NOMO-1 treated with dmso at 0.1 percent for 144 hours (cell line): ENCODE measurements at regions not wholly inside any gene's neighbourhood (a gene's known extent, or its start where the extent isn't known, plus 50 kb on each side); places are given as distances from the start of the nearest gene placed in this dataset.
"Not testable (repeated sequence)": the region's sequence is repeated elsewhere in the genome, so short reads cannot be mapped to it uniquely, and the experiment has no call there.

ENCODE experiments used
- DNase-seq: peaks from one replicate; lab custom pipeline; 2025; ENCODE audit not compliant: unreplicated experiment; lab: John Stamatoyannopoulos, UW

- DNase-seq: no peak
Observed at GRCh38 chr10:8278099-8278498, 223.6 kb downstream of the GATA3 start.

DNA sequence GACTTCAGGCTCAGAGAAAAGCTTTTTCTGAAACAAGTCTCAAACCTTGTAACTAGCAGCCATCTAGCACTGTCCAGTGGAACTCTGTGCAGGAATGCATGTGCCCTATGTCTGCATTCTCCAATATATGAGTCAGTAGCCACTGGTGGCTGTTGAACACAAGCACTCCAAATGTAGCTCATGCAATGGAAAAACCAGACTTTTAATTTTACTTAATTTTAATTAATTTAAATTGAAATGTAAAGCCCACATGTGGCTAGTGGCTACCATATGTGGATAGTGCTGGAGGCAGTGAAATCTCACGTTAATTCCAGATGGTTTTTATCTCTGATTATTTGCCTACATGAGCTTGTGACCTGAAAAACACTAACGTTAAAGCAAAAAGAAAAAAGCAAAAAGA is 225.1 kb downstream of the GATA3 start:
- DNase-seq: no peak

DNA sequence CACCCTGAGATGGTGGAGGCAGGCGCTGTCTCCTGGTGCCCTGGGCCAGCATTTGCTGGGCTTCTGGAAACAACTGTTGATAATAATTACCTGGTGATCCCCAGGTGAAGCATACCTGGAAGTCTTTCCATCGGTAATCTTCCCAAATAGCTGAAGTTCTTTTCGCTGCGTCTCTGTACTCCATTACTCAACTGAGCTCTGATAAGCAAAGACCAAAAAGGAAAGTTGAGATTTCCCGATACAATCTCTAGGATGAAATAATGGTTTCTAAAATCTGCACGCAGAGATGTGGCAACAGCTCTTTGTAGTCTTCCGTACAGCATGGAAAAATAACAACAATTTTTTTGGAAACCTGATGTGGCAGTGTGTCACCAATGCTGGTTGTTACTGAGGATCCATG is 226.5 kb downstream of the GATA3 start:
- no peak for DNase-seq

DNA sequence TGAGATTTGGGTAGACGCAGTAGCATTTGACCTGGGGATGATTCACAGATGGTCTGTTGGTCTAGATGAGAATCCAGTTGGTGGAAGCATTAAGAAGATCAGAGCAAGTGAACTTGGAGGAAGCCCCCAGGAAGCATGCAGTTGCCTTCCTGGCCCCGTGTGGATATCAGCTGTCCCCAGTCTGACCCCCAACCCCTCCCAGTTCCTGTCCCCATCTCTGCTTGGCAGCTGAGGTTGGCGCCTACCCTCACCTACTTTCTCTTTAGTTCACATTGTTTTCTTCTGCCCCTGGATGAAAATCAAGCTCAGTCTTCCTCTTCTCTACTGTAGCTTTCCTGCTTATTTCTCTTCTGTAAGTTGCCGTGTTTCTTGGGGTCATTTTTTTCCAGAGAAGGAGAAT is 227.9 kb downstream of the GATA3 start:
- no peak for DNase-seq

GRCh38 chr10:8283166-8283905 is 228.8 kb downstream of the GATA3 start:
- no peak for DNase-seq

DNA sequence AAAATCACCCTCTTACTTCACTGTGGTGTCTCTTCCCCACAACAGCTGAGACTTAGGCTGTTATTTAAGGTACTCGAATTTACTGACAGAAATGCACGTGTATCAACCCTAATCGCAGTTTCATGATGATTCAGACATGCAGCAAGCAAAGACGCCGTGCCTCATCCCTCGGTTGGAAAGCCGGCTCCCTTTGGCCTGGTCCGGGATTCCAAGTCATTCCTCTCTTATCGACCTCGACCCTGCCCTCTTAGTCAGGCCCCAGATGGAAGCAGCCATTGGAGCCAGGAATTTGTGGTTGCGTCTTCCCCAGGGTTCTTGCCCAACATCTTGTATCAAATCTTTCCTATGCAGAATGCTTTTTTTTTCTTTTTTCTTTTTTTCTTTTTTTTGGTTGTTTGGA is 229.5 kb downstream of the GATA3 start:
- DNase-seq: no peak

DNA sequence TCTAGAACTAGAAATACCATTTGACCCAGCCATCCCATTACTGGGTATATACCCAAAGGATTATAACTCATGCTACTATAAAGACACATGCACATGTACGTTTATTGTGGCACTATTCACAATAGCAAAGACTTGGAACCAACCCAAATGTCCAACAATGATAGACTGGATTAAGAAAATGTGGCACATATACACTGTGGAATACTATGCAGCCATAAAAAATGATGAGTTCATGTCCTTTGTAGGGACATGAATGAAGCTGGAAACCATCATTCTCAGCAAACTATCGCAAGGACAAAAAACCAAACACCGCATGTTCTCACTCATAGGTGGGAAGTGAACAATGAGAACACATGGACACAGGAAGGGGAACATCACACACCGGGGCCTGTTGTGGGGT is 231.5 kb downstream of the GATA3 start:
- DNase-seq: not testable (repeated sequence)

DNA sequence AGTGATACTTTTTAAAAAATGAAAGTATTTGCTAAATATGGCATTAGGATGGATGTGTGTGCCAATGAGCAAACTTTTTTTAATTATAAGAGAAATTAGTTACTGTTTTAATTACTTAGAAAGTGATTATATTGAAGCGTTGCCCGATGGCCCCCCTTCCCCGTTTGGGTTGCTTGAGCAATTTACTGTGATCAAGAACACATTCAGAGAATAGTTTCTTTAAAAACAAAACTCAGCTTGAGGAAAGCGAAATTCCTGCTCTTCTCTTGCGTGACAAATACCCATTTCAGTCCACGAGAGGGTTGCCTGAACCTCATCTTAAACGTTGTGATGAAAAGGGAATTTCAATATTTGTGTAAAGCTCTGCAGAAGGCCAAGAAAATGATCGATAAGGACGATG is 234.1 kb downstream of the GATA3 start:
- DNase-seq: no peak

- DNase-seq: no peak
Observed at GRCh38 chr10:8289186-8289924, 234.9 kb downstream of the GATA3 start.

GRCh38 chr10:8294779-8295178 is 240.3 kb downstream of the GATA3 start:
- DNase-seq: no peak

GRCh38 chr10:8295311-8295710 is 240.8 kb downstream of the GATA3 start:
- no peak for DNase-seq

DNA sequence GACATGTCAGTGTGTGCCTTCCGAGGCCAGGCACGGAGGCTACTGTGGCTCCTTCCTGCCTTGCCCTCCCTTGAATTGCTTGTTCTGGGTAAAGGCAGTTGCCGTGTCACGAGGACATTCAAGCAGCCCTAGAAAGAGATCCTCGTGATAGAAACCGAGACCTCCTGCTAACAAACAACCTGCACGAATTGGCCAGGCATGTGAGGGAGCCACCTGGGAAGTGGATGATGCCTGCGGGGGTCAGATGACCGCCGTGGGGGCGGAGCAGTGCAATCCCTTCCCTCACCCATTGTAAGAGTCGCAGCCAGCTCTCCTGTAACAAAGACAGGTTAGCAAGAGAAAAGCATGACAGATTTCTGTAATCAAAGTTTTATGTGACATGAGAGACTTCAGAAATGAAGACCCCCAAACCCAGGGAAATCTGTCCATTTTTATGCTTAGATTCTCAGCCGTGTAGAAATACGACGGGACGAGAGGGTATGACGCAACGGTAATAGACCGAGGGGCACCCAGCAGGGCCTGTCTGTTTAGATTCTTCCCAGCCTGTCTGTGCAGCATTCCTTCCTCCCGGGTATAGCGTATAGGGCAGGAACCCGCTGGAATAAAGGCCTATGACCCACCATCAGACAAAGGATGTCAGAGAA is 241.7 kb downstream of the GATA3 start:
- no peak for DNase-seq

DNA sequence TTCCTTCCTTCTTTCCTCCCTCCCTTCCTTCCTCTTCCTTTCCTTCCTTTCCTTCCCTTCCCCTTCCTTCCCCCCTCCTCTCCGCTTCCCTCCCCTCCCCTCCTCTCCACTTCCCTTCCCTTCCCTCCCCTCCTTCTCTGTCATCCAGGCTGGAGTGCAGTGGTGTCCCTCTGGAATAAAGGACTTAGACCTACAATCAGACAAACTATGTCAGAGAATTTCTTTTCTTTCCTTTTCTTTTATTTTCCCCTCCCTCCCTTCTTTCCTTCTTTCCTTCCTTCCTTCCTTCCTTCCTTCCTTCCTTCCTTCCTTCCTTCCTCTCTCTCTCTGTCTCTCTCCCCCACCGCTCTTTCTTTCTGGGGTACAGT is 242.2 kb downstream of the GATA3 start:
- DNase-seq: no peak

GRCh38 chr10:8297107-8297506 is 242.6 kb downstream of the GATA3 start:
- DNase-seq: no peak

DNA sequence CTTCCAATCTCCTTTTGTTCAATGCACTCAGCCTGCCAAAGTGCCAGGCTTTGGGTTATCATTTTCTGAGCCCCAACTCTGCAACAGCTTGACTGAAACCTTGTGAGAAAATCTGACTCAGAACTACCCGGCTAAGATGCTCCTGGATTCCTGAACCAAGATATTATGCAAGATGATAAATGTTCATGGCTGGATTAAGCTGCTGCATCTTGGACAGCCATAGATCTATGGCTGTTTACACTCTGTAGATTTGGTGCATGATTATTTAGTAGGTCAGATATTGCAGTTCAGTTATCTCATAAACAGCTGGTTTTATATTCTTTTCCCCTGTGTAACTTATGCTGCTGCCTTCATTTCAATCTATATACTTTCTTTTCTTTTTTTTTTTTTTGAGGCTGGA is 243.5 kb downstream of the GATA3 start:
- no peak for DNase-seq

- DNase-seq: no peak
Observed at GRCh38 chr10:8298896-8299570, 244.5 kb downstream of the GATA3 start.

DNA sequence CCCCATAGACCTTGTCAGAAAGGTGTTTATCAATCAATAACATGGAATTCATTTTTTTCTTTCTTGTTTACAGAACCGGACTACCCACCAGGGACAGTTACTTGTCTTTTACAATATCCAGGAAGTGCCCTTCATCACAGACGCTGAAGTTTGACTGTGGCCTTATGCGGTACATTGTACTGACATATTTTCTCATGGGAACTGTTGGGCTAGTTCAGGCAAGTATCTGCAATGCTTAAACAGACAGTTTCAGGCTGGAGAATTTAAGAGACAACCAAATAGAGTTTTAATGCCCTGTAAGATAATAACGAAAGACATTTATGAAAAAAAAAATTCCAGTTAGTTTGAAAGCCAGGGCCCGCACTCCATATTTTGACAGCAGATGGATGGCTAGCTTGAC is 246.4 kb downstream of the GATA3 start:
- DNase-seq: no peak

GRCh38 chr10:8301333-8301732 is 246.8 kb downstream of the GATA3 start:
- no peak for DNase-seq

DNA sequence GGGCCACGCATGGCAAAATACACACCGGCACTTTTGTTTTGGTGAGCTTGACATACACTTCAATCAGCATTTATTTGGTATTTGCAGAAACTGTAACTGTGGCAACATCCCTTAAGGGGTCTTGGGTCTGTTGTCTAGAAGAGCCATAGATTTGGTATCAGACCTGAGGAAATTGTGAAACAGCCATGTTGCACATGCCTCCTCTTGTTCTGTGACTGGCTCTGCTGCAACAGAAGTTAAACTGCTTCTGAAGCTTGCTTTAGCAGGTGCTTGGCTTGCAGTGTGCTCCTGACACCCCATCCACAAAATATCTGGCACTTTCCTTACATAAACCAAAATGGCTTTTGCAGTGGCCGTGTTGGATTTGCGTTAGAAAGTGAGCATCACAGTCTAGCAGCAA is 247.3 kb downstream of the GATA3 start:
- no peak for DNase-seq

- DNase-seq: no peak
Observed at GRCh38 chr10:8302565-8302964, 248.1 kb downstream of the GATA3 start.

DNA sequence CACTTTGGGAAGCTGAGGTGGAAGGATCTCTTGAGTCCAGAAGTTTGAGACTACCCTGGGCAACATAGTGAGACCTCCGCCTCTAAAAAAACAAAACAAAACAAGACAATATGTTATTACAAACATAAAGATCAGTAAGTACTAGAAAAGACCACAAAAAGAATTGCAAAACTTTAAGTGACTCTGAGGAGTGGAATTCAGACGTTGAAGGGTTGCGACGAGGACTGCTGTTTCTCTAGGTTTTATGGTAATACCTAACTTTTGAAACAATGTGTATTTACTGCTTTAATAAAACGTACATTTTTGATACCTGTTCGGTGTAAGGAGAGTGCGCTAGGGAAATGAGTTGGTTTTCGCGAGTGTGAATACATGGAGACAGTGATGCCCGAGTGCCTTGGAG is 250.4 kb downstream of the GATA3 start:
- no peak for DNase-seq
